Smooth muscle cell (in vitro differentiated cells): ENCODE measurements at regions not wholly inside any gene's neighbourhood (a gene's known extent, or its start where the extent isn't known, plus 50 kb on each side); places are given as distances from the start of the nearest gene placed in this dataset.

ENCODE experiments used
- DNase-seq: peaks from one replicate; lab custom pipeline; 2025; ENCODE audit not compliant: unreplicated experiment; lab: John Stamatoyannopoulos, UW
- H2AFZ ChIP-seq: fragments of 200-600 bp; sonication (generic); 2 replicates; pipeline ENCODE4 v1.6.0; 2016; ENCODE audit warnings: antibody characterized with exemption, low read depth, mild to moderate bottlenecking
- H3F3A ChIP-seq: fragments of 200-600 bp; sonication (generic); 2 replicates; pipeline ENCODE4 v1.6.0; 2017; ENCODE audit warnings: antibody characterized with exemption, low read depth
- H3K27ac ChIP-seq: fragments of 200-600 bp; sonication (generic); 2 replicates; pipeline ENCODE4 v1.5.1; 2016; ENCODE audit warnings: low read depth, mild to moderate bottlenecking
- H3K27me3 ChIP-seq: fragments of 200-600 bp; sonication (generic); 2 replicates; pipeline ENCODE4 v1.6.1; 2016; ENCODE audit warnings: low read depth, mild to moderate bottlenecking
- H3K36me3 ChIP-seq: fragments of 200-600 bp; sonication (generic); 2 replicates; pipeline ENCODE4 v1.5.1; 2016; ENCODE audit warnings: low read depth
- H3K4me1 ChIP-seq: fragments of 200-600 bp; sonication (generic); 2 replicates; pipeline ENCODE4 v1.5.1; 2016; ENCODE audit warnings: low read depth
- H3K4me2 ChIP-seq: fragments of 200-600 bp; sonication (generic); 2 replicates; pipeline ENCODE4 v1.6.0; 2016; ENCODE audit warnings: mild to moderate bottlenecking
- H3K4me3 ChIP-seq: fragments of 200-600 bp; sonication (generic); 2 replicates; pipeline ENCODE4 v1.5.1; 2016; ENCODE audit warnings: mild to moderate bottlenecking
- H3K79me2 ChIP-seq: fragments of 200-600 bp; sonication (generic); 2 replicates; pipeline ENCODE4 v1.6.0; 2016; ENCODE audit warnings: low read depth, mild to moderate bottlenecking
- H3K9ac ChIP-seq: fragments of 200-600 bp; sonication (generic); 2 replicates; pipeline ENCODE4 v1.6.0; 2016; ENCODE audit warnings: low read depth
- H3K9me3 ChIP-seq: fragments of 200-600 bp; sonication (generic); replicated peaks from 2 replicates; pipeline ENCODE4 v1.5.1; 2016; ENCODE audit warnings: low read depth
- H4K20me1 ChIP-seq: fragments of 200-600 bp; sonication (generic); 2 replicates; pipeline ENCODE4 v1.6.0; 2016; ENCODE audit warnings: low read depth
- CTCF ChIP-seq: fragments of 200-600 bp; sonication (generic); IDR thresholded peaks from 2 replicates; pipeline ENCODE4 v1.5.1; 2017; ENCODE audit warnings: borderline replicate concordance, mild to moderate bottlenecking, antibody characterized with exemption; ENCODE audit not compliant: insufficient read depth, poor library complexity, severe bottlenecking
- WGBS: methylation state at CpG from one replicate; pipeline ENCODE4 v1.1.7; 2016; ENCODE audit warnings: low lambda C conversion rate; 5-methylcytosine and 5-hydroxymethylcytosine counted together

GRCh38 chr4:187480146-187481145 lies 515.1 kb upstream of the ZFP42 start:
- peaks cover 13% of the 10 kb centered on the region for H3F3A ChIP-seq
- DNase-seq = no peak
- no peaks in the 10 kb centered on the region for H3K9me3 ChIP-seq
- no peaks in the 10 kb centered on the region for H3K27me3 ChIP-seq
- WGBS = 52% methylated on average over 9 of the region's 9 CpGs
- H3K4me1 ChIP-seq = peaks cover 10% of the 10 kb centered on the region
- H3K36me3 ChIP-seq = no peaks in the 10 kb centered on the region
- H4K20me1 ChIP-seq = no peaks in the 10 kb centered on the region
- peaks cover 9% of the 10 kb centered on the region for H3K79me2 ChIP-seq
- H3K4me2 ChIP-seq = peak overlapping the region; percentile 58
- H3K27ac ChIP-seq = peak overlapping the region; percentile 92
- no peak overlapping the region for H3K4me3 ChIP-seq
- H2AFZ ChIP-seq = peak overlapping the region; percentile 34
- H3K9ac ChIP-seq = no peak overlapping the region
- no peak for TF ChIP-seq CTCF

GRCh38 chr4:187484186-187484585 lies 511.4 kb upstream of the ZFP42 start:
- 93% methylated on average over 6 of the region's 6 CpGs for WGBS
- H3K9ac ChIP-seq = no peak overlapping the region

GRCh38 chr4:187485676-187486075 lies 509.9 kb upstream of the ZFP42 start:
- Histone ChIP-seq H3K9me3 (no peaks in the 10 kb centered on the region), H3K27ac (no peak overlapping the region), H3K4me1 (no peaks in the 10 kb centered on the region), H3K4me3 (no peak overlapping the region), H3K4me2 (no peak overlapping the region), H2AFZ (no peak overlapping the region), H3F3A (no peaks in the 10 kb centered on the region), H4K20me1 (no peaks in the 10 kb centered on the region), H3K79me2 (no peaks in the 10 kb centered on the region), H3K9ac (no peak overlapping the region), H3K36me3 (no peaks in the 10 kb centered on the region), H3K27me3 (no peaks in the 10 kb centered on the region)
- WGBS = 93% methylated on average over 2 of the region's 2 CpGs
- no peak for TF ChIP-seq CTCF
- DNase-seq = no peak

More at GRCh38 chr4:187484186-187484585, 511.4 kb upstream of the ZFP42 start:
- Histone ChIP-seq H3K9me3 (no peaks in the 10 kb centered on the region), H2AFZ (no peak overlapping the region), H3K27me3 (no peaks in the 10 kb centered on the region), H3F3A (peaks cover 5% of the 10 kb centered on the region), H3K4me3 (no peak overlapping the region), H3K4me2 (no peak overlapping the region), H3K79me2 (no peaks in the 10 kb centered on the region), H4K20me1 (no peaks in the 10 kb centered on the region), H3K27ac (no peak overlapping the region), H3K36me3 (no peaks in the 10 kb centered on the region), H3K4me1 (no peaks in the 10 kb centered on the region)
- TF ChIP-seq CTCF = no peak
- no peak for DNase-seq
